ENCODE measurements at regions not wholly inside any gene's neighbourhood (a gene's known extent, or its start where the extent isn't known, plus 50 kb on each side); places are given as distances from the start of the nearest gene placed in this dataset.

GRCh38 chr6:112787371-112787770 is 440.2 kb downstream of the RFPL4B start:
- no peak overlapping the region for H3K4me3 ChIP-seq
- H3K27ac ChIP-seq: no peak overlapping the region
- no peak for DNase-seq (ENCODE audit: low read depth in 1 of 2, low spot score in 1 of 2)
- H3K36me3 ChIP-seq: no peaks in the 10 kb centered on the region
- no peak for TF ChIP-seq CTCF (IDR thresholded peaks at IDR 0.05; ENCODE audit: low read depth, low read length)
- no peaks in the 10 kb centered on the region for H3K27me3 ChIP-seq
- no peaks in the 10 kb centered on the region for H3K9me3 ChIP-seq (ENCODE audit: low read depth)
- H3K4me1 ChIP-seq (ENCODE audit: low read depth): peaks cover 3% of the 10 kb centered on the region

- no peak for DNase-seq (ENCODE audit: low read depth in 1 of 2, low spot score in 1 of 2)
- H3K27ac ChIP-seq: no peak overlapping the region
- H3K27me3 ChIP-seq: no peaks in the 10 kb centered on the region
- H3K4me3 ChIP-seq: no peak overlapping the region
- H3K36me3 ChIP-seq: no peaks in the 10 kb centered on the region
- no peaks in the 10 kb centered on the region for H3K9me3 ChIP-seq (ENCODE audit: low read depth)
- H3K4me1 ChIP-seq (ENCODE audit: low read depth): no peaks in the 10 kb centered on the region
- TF ChIP-seq CTCF (IDR thresholded peaks at IDR 0.05; ENCODE audit: low read depth, low read length): no peak
These were observed 448.2 kb downstream of the RFPL4B start for GRCh38 chr6:112795316-112795715.

GRCh38 chr6:112796712-112797111 is 449.6 kb downstream of the RFPL4B start:
- no peak for DNase-seq (ENCODE audit: low read depth in 1 of 2, low spot score in 1 of 2)
- no peaks in the 10 kb centered on the region for H3K27me3 ChIP-seq
- H3K9me3 ChIP-seq (ENCODE audit: low read depth): no peaks in the 10 kb centered on the region
- no peak overlapping the region for H3K27ac ChIP-seq
- no peaks in the 10 kb centered on the region for H3K36me3 ChIP-seq
- TF ChIP-seq CTCF (IDR thresholded peaks at IDR 0.05; ENCODE audit: low read depth, low read length): no peak
- no peaks in the 10 kb centered on the region for H3K4me1 ChIP-seq (ENCODE audit: low read depth)
- H3K4me3 ChIP-seq: no peak overlapping the region

- Histone ChIP-seq H3K4me1 (ENCODE audit: low read depth) (no peaks in the 10 kb centered on the region), H3K27ac (no peak overlapping the region), H3K36me3 (no peaks in the 10 kb centered on the region), H3K27me3 (no peaks in the 10 kb centered on the region), H3K9me3 (ENCODE audit: low read depth) (no peaks in the 10 kb centered on the region), H3K4me3 (no peak overlapping the region)
- no peak for TF ChIP-seq CTCF (IDR thresholded peaks at IDR 0.05; ENCODE audit: low read depth, low read length)
- no peak for DNase-seq (ENCODE audit: low read depth in 1 of 2, low spot score in 1 of 2)
These were observed 452.8 kb downstream of the RFPL4B start for GRCh38 chr6:112799889-112800288.

GRCh38 chr6:112800439-112800838 is 453.3 kb downstream of the RFPL4B start:
- Histone ChIP-seq H3K4me3 (no peak overlapping the region), H3K9me3 (ENCODE audit: low read depth) (no peaks in the 10 kb centered on the region), H3K27me3 (no peaks in the 10 kb centered on the region), H3K36me3 (no peaks in the 10 kb centered on the region), H3K27ac (no peak overlapping the region), H3K4me1 (ENCODE audit: low read depth) (no peaks in the 10 kb centered on the region)
- no peak for DNase-seq (ENCODE audit: low read depth in 1 of 2, low spot score in 1 of 2)
- TF ChIP-seq CTCF (IDR thresholded peaks at IDR 0.05; ENCODE audit: low read depth, low read length): no peak

GRCh38 chr6:112800916-112801315 is 453.8 kb downstream of the RFPL4B start:
- DNase-seq (ENCODE audit: low read depth in 1 of 2, low spot score in 1 of 2): no peak
- H3K27ac ChIP-seq: no peak overlapping the region
- no peaks in the 10 kb centered on the region for H3K4me1 ChIP-seq (ENCODE audit: low read depth)
- H3K9me3 ChIP-seq (ENCODE audit: low read depth): no peaks in the 10 kb centered on the region
- H3K36me3 ChIP-seq: no peaks in the 10 kb centered on the region
- no peak overlapping the region for H3K4me3 ChIP-seq
- TF ChIP-seq CTCF (IDR thresholded peaks at IDR 0.05; ENCODE audit: low read depth, low read length): no peak
- no peaks in the 10 kb centered on the region for H3K27me3 ChIP-seq
